Uterus (tissue), 2 donors: ENCODE measurements at regions not wholly inside any gene's neighbourhood (a gene's known extent, or its start where the extent isn't known, plus 50 kb on each side); places are given as distances from the start of the nearest gene placed in this dataset.

Experiments used
- CTCF ChIP-seq, 4 experiments: fragments of 200-600 bp in 2 of 4; fragments of 450-650 bp in 2 of 4; sonication (generic) in 2 of 4; IDR thresholded peaks; one replicate each; pipeline ENCODE4 v1.5.1; 2016 to 2019; ENCODE audit warnings: antibody characterized with exemption in 4 of 4, mild to moderate bottlenecking in 2 of 4, moderate library complexity in 1 of 4
- POLR2A ChIP-seq, 2 donors: fragments of 450-650 bp; IDR thresholded peaks; one replicate each; pipeline ENCODE4 v1.6.1; 2016; ENCODE audit warnings: antibody characterized with exemption in 2 of 2, mild to moderate bottlenecking in 1 of 2, moderate library complexity in 1 of 2

GRCh38 chr2:242041816-242042215 lies 172.3 kb downstream of the RTP5 start:
- TF ChIP-seq POLR2A (IDR thresholded peaks at IDR 0.05) (no peak), CTCF (IDR thresholded peaks at IDR 0.05) (no peak)
